ENCODE measurements at regions not wholly inside any gene's neighbourhood (a gene's known extent, or its start where the extent isn't known, plus 50 kb on each side); places are given as distances from the start of the nearest gene placed in this dataset.

DNA sequence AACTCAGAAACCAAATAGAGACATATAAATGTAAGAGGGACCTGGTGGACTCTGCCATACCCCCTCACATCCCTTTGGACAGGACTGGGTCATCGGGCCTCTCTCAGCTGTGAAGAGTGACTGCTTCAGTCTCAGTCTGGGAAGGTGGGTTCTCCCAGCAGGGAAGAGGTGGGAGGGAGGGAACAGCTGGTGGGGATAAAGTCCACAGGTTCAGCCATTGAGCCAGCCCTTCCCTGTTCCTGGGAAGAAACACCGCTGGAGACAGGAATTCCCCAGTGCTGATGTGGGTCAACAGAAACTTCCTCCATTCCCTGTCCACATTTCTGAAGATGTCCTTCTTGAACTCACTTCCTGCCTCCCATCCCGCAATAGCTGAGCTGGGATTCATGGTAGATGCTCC is 209.2 kb upstream of the PMEPA1 start:
- no peak for DNase-seq
- Mint-ChIP-seq H3K36me3 (no peaks in the 10 kb centered on the region), H3K4me1 (no peaks in the 10 kb centered on the region), H3K4me3 (no peak overlapping the region), H3K27me3 (peaks cover 3% of the 10 kb centered on the region), H3K27ac (no peak overlapping the region), H3K9me3 (no peaks in the 10 kb centered on the region)

DNA sequence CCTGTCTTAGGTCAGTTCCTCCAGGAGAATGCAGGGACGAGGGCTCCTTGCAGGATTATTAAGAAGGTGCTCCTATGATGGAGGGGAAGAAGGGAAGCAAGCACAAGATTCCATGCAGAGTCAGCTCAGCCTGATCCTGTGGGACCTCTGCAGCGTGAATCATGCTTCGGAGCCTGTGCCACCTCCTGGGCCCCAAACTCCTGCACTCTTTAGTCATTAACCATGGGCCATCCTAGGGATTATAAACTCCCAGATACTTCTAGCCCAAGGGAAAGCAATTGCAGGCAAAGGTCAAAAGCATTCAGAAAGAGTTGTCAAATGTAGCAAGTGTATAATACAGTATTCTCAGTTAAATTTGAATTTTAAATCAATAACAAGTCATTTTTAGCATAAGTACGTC is 208.7 kb upstream of the PMEPA1 start:
- no peak for DNase-seq
- no peaks in the 10 kb centered on the region for H3K36me3 Mint-ChIP-seq
- no peak overlapping the region for H3K4me3 Mint-ChIP-seq
- H3K27me3 Mint-ChIP-seq = peaks cover 3% of the 10 kb centered on the region
- H3K27ac Mint-ChIP-seq = no peak overlapping the region
- H3K9me3 Mint-ChIP-seq = no peaks in the 10 kb centered on the region
- H3K4me1 Mint-ChIP-seq = no peaks in the 10 kb centered on the region

GRCh38 chr20:57914205-57914604 is 204.4 kb upstream of the PMEPA1 start:
- Mint-ChIP-seq H3K27me3 (peaks cover 3% of the 10 kb centered on the region), H3K27ac (no peak overlapping the region), H3K4me3 (no peak overlapping the region), H3K4me1 (no peaks in the 10 kb centered on the region), H3K9me3 (no peaks in the 10 kb centered on the region), H3K36me3 (no peaks in the 10 kb centered on the region)
- no peak for DNase-seq

- no peaks in the 10 kb centered on the region for H3K36me3 Mint-ChIP-seq
- no peak for DNase-seq
- H3K4me1 Mint-ChIP-seq = no peaks in the 10 kb centered on the region
- H3K4me3 Mint-ChIP-seq = no peak overlapping the region
- no peak overlapping the region for H3K27ac Mint-ChIP-seq
- peaks cover 3% of the 10 kb centered on the region for H3K27me3 Mint-ChIP-seq
- H3K9me3 Mint-ChIP-seq = no peaks in the 10 kb centered on the region
Observed at GRCh38 chr20:57913156-57913930, 203.5 kb upstream of the PMEPA1 start.

DNA sequence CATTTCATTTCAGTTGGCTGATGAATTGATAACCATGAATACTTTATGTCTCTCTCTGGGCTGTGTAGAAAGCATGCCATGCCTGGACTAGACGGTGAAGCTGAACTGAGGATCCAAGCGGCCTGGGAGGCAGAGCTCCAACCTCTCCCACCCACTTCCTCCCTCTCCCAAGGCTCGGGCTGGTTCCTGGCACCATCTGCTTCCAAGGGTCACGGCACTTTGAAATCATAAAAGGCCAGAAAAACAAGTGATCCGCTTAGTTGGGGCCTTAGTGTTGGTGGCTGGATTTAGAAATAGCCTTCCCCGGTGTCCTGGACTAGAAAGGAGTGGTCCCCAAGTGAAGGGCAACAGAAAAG is 202.4 kb upstream of the PMEPA1 start:
- no peak overlapping the region for H3K4me3 Mint-ChIP-seq
- H3K4me1 Mint-ChIP-seq = no peaks in the 10 kb centered on the region
- peaks cover 3% of the 10 kb centered on the region for H3K27me3 Mint-ChIP-seq
- H3K9me3 Mint-ChIP-seq = no peaks in the 10 kb centered on the region
- no peaks in the 10 kb centered on the region for H3K36me3 Mint-ChIP-seq
- DNase-seq = no peak
- H3K27ac Mint-ChIP-seq = no peak overlapping the region

- no peaks in the 10 kb centered on the region for H3K9me3 Mint-ChIP-seq
- H3K4me1 Mint-ChIP-seq = no peaks in the 10 kb centered on the region
- no peaks in the 10 kb centered on the region for H3K36me3 Mint-ChIP-seq
- DNase-seq = no peak
- no peak overlapping the region for H3K4me3 Mint-ChIP-seq
- no peak overlapping the region for H3K27ac Mint-ChIP-seq
- H3K27me3 Mint-ChIP-seq = peaks cover 3% of the 10 kb centered on the region
Observed at GRCh38 chr20:57911512-57912226, 201.9 kb upstream of the PMEPA1 start.

GRCh38 chr20:57910716-57911115 is 200.9 kb upstream of the PMEPA1 start:
- H3K4me3 Mint-ChIP-seq = no peak overlapping the region
- DNase-seq = no peak
- H3K36me3 Mint-ChIP-seq = no peaks in the 10 kb centered on the region
- H3K9me3 Mint-ChIP-seq = no peaks in the 10 kb centered on the region
- H3K27ac Mint-ChIP-seq = no peak overlapping the region
- peaks cover 3% of the 10 kb centered on the region for H3K27me3 Mint-ChIP-seq
- H3K4me1 Mint-ChIP-seq = no peaks in the 10 kb centered on the region

DNA sequence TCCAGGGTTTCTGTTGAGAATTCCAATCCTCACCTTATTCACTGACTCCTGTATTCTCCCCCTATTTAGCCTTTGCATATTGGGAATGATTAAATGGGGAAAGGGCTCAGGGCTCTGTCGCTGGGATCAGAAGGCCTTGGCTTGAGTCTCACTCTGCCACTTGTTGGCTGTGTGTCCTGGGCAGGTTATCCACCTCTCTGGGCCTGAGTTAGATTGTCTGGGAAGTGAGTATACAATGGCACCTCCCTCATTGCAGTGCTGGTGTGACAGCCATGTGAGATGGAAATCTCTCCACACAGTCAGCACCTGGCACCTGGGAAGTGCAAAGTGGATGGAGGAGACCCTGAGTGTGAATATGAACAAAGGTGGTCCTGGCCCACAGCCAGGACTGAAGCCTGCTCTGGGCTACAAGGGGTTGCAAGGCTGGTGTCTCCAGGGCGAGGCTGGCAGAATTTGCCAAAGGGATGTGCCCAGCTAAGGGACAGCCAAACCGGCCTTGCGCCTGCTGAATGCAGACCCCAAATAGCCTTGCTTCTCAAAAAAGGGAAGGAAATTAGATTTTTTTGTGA is 200.0 kb upstream of the PMEPA1 start:
- H3K36me3 Mint-ChIP-seq = no peaks in the 10 kb centered on the region
- peaks cover 8% of the 10 kb centered on the region for H3K27me3 Mint-ChIP-seq
- H3K27ac Mint-ChIP-seq = no peak overlapping the region
- H3K9me3 Mint-ChIP-seq = no peaks in the 10 kb centered on the region
- no peak overlapping the region for H3K4me3 Mint-ChIP-seq
- H3K4me1 Mint-ChIP-seq = no peaks in the 10 kb centered on the region
- no peak for DNase-seq

GRCh38 chr20:57908704-57909630 is 199.2 kb upstream of the PMEPA1 start:
- Mint-ChIP-seq H3K9me3 (no peaks in the 10 kb centered on the region), H3K27ac (no peak overlapping the region), H3K36me3 (no peaks in the 10 kb centered on the region), H3K4me3 (no peak overlapping the region), H3K4me1 (no peaks in the 10 kb centered on the region), H3K27me3 (peaks cover 11% of the 10 kb centered on the region)
- DNase-seq = no peak

- no peaks in the 10 kb centered on the region for H3K9me3 Mint-ChIP-seq
- no peak for DNase-seq
- H3K27ac Mint-ChIP-seq = no peak overlapping the region
- no peak overlapping the region for H3K4me3 Mint-ChIP-seq
- peaks cover 15% of the 10 kb centered on the region for H3K27me3 Mint-ChIP-seq
- no peaks in the 10 kb centered on the region for H3K36me3 Mint-ChIP-seq
- H3K4me1 Mint-ChIP-seq = no peaks in the 10 kb centered on the region
Observed at GRCh38 chr20:57908226-57908625, 198.4 kb upstream of the PMEPA1 start.

DNA sequence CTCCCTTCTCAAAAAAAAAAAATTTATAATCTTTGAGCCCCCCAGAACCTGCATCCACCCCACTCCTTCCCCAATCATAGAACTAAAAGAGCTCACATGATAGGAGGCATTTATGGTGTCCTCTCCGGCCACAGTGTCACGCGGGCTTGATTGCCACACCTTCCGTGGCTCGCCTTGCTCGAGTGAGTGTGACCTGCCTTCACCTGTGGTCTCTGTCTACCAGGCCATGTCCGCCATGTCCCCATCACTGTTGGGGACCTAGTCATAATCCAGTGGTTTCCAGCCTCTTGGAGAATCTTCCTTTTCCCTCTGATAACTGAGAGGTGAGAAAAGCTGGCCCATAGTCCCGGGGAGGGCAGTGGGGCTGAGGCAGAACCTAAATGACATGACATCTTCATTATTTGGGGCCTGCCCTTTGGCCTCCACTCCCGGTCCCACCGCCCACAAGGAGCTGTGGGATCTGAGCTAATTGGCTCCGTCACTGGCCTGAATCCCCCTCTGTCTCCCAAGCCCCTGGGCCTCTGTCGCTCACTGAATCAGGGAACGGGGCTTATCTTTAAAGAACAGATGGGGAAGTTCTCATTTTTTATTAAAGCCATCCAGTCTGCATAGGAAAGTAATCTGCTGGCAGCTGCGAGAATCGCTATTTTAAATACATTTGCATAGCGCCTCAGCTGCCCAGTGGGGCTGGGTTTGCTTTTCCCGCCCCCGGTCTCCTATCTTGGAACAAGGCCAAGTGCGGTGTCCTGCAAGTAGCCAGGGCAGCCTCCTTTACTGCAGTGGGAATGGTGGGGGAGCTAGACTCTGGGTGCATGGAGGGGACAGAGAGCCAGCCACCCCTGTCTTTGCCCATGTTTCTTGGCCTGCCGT is 197.6 kb upstream of the PMEPA1 start:
- H3K27me3 Mint-ChIP-seq = peaks cover 16% of the 10 kb centered on the region
- no peaks in the 10 kb centered on the region for H3K4me1 Mint-ChIP-seq
- no peaks in the 10 kb centered on the region for H3K36me3 Mint-ChIP-seq
- H3K27ac Mint-ChIP-seq = no peak overlapping the region
- DNase-seq = no peak
- H3K4me3 Mint-ChIP-seq = no peak overlapping the region
- no peaks in the 10 kb centered on the region for H3K9me3 Mint-ChIP-seq

- no peaks in the 10 kb centered on the region for H3K4me1 Mint-ChIP-seq
- DNase-seq = no peak
- no peaks in the 10 kb centered on the region for H3K9me3 Mint-ChIP-seq
- peaks cover 22% of the 10 kb centered on the region for H3K27me3 Mint-ChIP-seq
- H3K36me3 Mint-ChIP-seq = no peaks in the 10 kb centered on the region
- H3K4me3 Mint-ChIP-seq = no peak overlapping the region
- no peak overlapping the region for H3K27ac Mint-ChIP-seq
Observed at GRCh38 chr20:57905448-57905847, 195.6 kb upstream of the PMEPA1 start.

GRCh38 chr20:57904314-57905105 is 194.7 kb upstream of the PMEPA1 start:
- DNase-seq = no peak
- Mint-ChIP-seq H3K4me1 (no peaks in the 10 kb centered on the region), H3K4me3 (no peak overlapping the region), H3K36me3 (no peaks in the 10 kb centered on the region), H3K27ac (no peak overlapping the region), H3K9me3 (no peaks in the 10 kb centered on the region), H3K27me3 (peaks cover 22% of the 10 kb centered on the region)

DNA sequence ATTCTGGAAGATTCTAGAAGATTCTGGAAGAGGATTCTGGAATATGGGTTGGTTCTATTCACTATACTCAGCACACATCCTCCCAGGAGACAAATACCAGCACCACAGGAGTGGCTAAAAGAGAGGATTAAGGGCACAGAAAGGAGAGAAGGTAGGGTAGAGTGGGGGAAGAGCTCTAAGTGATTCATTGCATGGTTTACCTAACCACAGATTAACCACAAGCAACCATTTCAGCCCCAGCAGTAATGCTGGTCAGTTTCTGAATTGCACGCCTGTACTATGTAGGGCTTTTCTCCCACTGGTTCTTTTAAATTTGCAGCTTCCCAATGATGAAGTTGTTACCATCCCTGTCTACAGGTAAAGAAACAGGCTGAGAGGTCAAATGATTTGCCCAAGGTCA is 192.7 kb upstream of the PMEPA1 start:
- Mint-ChIP-seq H3K27me3 (peaks cover 22% of the 10 kb centered on the region), H3K4me1 (no peaks in the 10 kb centered on the region), H3K36me3 (no peaks in the 10 kb centered on the region), H3K4me3 (no peak overlapping the region), H3K9me3 (no peaks in the 10 kb centered on the region), H3K27ac (no peak overlapping the region)
- DNase-seq = no peak
